PC-9 (cell line): ENCODE measurements at regions not wholly inside any gene's neighbourhood (a gene's known extent, or its start where the extent isn't known, plus 50 kb on each side); places are given as distances from the start of the nearest gene placed in this dataset.
"Not testable (repeated sequence)": the region's sequence is repeated elsewhere in the genome, so short reads cannot be mapped to it uniquely, and the experiment has no call there.

Experiments
- BruUV-seq: library from RNA; stranded (reverse); fragments of 400-500 nt; replicated peaks from 2 replicates; lab custom pipeline; 2021; lab: Mats Ljungman, UMichigan
- CTCF ChIA-PET: fragments of 300-600 bp; sonication (Branson Sonifier 250); formaldehyde crosslinking; loops from one replicate; lab custom pipeline; 2022; ENCODE audit warnings: antibody characterized with exemption; lab: Charles Lee
- POLR2A ChIA-PET: fragments of 300-600 bp; sonication (Branson Sonifier 250); formaldehyde crosslinking; loops from one replicate; lab custom pipeline; 2022; ENCODE audit warnings: antibody characterized with exemption; ENCODE audit not compliant: unreplicated experiment; lab: Charles Lee
- DNase-seq, 2 experiments: peaks; one replicate each; pipeline versions ENCODE4 v3.0.0 to v3.0.0-alpha.2; 2015 to 2022; ENCODE audit warnings: mixed read lengths in 1 of 2
- H2AFZ ChIP-seq: fragments of 200-600 bp; sonication (generic); 2 replicates; pipeline ENCODE4 v1.8.1; 2017; ENCODE audit warnings: antibody characterized with exemption
- H3F3A ChIP-seq: fragments of 200-600 bp; sonication (generic); 2 replicates; pipeline ENCODE4 v1.8.1; 2017; ENCODE audit warnings: antibody characterized with exemption, mild to moderate bottlenecking, low read depth; ENCODE audit not compliant: insufficient read depth
- H3K27ac ChIP-seq: fragments of 200-600 bp; sonication (generic); 2 replicates; pipeline ENCODE4 v1.6.1; 2016; ENCODE audit warnings: mixed run types
- H3K27me3 ChIP-seq: fragments of 200-600 bp; sonication (generic); 2 replicates; pipeline ENCODE4 v1.6.1; 2016; ENCODE audit warnings: low read depth, mixed run types; ENCODE audit not compliant: insufficient read depth
- H3K36me3 ChIP-seq: fragments of 200-600 bp; sonication (generic); 2 replicates; pipeline ENCODE4 v1.6.1; 2016; ENCODE audit warnings: low read depth, mixed run types
- H3K4me1 ChIP-seq: fragments of 200-600 bp; sonication (generic); replicated peaks from 2 replicates; pipeline ENCODE4 v1.6.1; 2016; ENCODE audit warnings: mixed run types; ENCODE audit not compliant: insufficient read depth
- H3K4me2 ChIP-seq: fragments of 200-600 bp; sonication (generic); 2 replicates; pipeline ENCODE4 v1.6.1; 2017; ENCODE audit warnings: mixed run types
- H3K4me3 ChIP-seq: fragments of 200-600 bp; sonication (generic); 2 replicates; pipeline ENCODE4 v1.6.1; 2016; ENCODE audit warnings: mixed run types
- H3K79me2 ChIP-seq: fragments of 200-600 bp; sonication (generic); 2 replicates; pipeline ENCODE4 v1.6.1; 2017; ENCODE audit warnings: low read depth, mixed run types
- H3K9me2 ChIP-seq: fragments of 200-600 bp; sonication (generic); 2 replicates; pipeline ENCODE4 v1.8.1; 2017; ENCODE audit warnings: mild to moderate bottlenecking; ENCODE audit not compliant: insufficient read depth
- H3K9me3 ChIP-seq: fragments of 200-600 bp; sonication (generic); 2 replicates; pipeline ENCODE4 v1.8.1; 2016; ENCODE audit warnings: low read depth; ENCODE audit not compliant: insufficient read depth
- H4K20me1 ChIP-seq: fragments of 200-600 bp; sonication (generic); 2 replicates; pipeline ENCODE4 v1.8.1; 2017; ENCODE audit not compliant: insufficient read depth
- EZH2 ChIP-seq: fragments of 200-600 bp; sonication (generic); IDR thresholded peaks from 2 replicates; pipeline ENCODE4 v1.8.0; 2017; ENCODE audit warnings: antibody characterized with exemption, low read depth
- intact Hi-C: fragments of 100-400 bp; cut with micrococcal nuclease; formaldehyde crosslinking; loops from one replicate; pipeline ENCODE4 v1.10.0; 2022; ENCODE audit not compliant: unreplicated experiment
- TF ChIP-seq, protein P1 (sequence below): fragments of 200-600 bp; sonication (generic); conservative IDR thresholded peaks from 2 replicates; pipeline ENCODE4 v1.6.1; 2017; ENCODE audit warnings: mixed run types, antibody characterized with exemption, mild to moderate bottlenecking, moderate library complexity

DNA sequence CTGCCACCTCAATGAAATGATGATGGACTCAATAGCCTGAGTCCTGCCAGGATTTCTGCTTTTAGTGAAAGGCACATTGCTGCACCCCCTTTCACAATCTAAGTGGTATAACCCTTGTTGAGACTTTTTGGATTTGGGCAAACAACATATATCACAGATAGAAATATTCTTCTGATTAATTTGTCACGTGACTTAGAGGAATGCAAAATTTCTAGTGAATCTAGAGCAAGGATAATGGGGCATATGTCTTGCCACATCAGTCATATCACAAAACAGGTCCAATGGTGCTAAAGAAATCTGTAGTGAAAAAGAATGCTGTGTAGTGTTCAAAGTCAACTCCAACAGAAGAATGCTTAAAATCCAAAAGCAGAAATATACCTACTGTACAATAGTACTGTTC, 1386.3 kb downstream of the LRFN5 start:
- CTCF ChIA-PET, result no interaction called here
- Histone ChIP-seq H3K27ac (no peak overlapping the region), H3K4me1 (no peaks in the 10 kb centered on the region), H3F3A (no peaks in the 10 kb centered on the region), H3K79me2 (no peaks in the 10 kb centered on the region), H3K27me3 (no peaks in the 10 kb centered on the region), H3K9me3 (no peaks in the 10 kb centered on the region), H2AFZ (no peak overlapping the region), H3K36me3 (no peaks in the 10 kb centered on the region), H3K9me2 (no peaks in the 10 kb centered on the region), H4K20me1 (no peaks in the 10 kb centered on the region), H3K4me2 (no peak overlapping the region), H3K4me3 (no peak overlapping the region)
- no peak for TF ChIP-seq EZH2
- TF ChIP-seq, protein P1, sequence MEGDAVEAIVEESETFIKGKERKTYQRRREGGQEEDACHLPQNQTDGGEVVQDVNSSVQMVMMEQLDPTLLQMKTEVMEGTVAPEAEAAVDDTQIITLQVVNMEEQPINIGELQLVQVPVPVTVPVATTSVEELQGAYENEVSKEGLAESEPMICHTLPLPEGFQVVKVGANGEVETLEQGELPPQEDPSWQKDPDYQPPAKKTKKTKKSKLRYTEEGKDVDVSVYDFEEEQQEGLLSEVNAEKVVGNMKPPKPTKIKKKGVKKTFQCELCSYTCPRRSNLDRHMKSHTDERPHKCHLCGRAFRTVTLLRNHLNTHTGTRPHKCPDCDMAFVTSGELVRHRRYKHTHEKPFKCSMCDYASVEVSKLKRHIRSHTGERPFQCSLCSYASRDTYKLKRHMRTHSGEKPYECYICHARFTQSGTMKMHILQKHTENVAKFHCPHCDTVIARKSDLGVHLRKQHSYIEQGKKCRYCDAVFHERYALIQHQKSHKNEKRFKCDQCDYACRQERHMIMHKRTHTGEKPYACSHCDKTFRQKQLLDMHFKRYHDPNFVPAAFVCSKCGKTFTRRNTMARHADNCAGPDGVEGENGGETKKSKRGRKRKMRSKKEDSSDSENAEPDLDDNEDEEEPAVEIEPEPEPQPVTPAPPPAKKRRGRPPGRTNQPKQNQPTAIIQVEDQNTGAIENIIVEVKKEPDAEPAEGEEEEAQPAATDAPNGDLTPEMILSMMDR, result no peak
- intact Hi-C loops, result no loop called here
- no TSS peak for BruUV-seq
- POLR2A ChIA-PET, result no interaction called here
- no peak for DNase-seq

DNA sequence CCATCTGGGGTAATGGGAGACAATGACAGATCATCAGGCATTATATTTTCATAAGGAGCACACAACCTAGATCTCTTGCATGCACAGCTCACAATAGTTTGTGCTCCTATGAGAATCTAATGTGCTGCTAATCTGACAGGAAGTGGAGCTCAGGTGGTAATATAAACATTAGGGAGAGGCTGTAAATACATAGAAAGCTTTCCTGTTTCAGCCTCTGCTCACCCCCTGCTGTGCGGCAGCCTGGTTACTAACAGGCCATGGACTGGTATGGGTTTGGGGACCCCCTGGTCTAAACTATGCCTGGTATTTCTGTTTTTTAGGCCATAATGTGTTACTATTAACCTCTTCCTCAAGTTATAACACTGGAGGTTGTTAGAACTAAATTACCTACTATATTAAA, 1373.7 kb downstream of the LRFN5 start:
- Histone ChIP-seq H3K4me1 (no peaks in the 10 kb centered on the region), H3F3A (no peaks in the 10 kb centered on the region), H3K4me3 (no peak overlapping the region), H3K27ac (no peak overlapping the region), H4K20me1 (no peaks in the 10 kb centered on the region), H3K79me2 (no peaks in the 10 kb centered on the region), H3K9me3 (no peaks in the 10 kb centered on the region; the same call in 1 of the 2 replicates), H3K9me2 (no peaks in the 10 kb centered on the region), H2AFZ (no peak overlapping the region), H3K4me2 (no peak overlapping the region), H3K36me3 (no peaks in the 10 kb centered on the region), H3K27me3 (no peaks in the 10 kb centered on the region)
- no peak for DNase-seq
- ChIA-PET POLR2A (no interaction called here), CTCF (no interaction called here)
- BruUV-seq, result no TSS peak
- intact Hi-C loops, result no loop called here
- no peak for TF ChIP-seq EZH2
- TF ChIP-seq, protein P1, result no peak

DNA sequence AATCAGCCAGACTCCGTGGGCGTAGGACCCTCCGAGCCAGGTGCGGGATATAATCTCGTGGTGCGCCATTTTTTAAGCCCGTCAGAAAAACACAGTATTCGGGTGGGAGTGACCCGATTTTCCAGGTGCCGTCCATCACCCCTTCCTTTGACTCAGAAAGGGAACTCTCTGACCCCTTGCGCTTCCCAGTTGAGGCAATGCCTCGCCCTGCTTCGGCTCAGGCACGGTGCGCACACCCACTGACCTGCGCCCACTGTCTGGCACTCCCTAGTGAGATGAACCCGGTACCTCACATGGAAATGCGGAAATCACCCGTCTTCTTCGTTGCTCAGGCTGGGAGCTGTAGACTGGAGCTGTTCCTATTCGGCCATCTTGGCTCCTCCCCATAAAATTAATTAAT, 1366.5 kb downstream of the LRFN5 start:
- CTCF ChIA-PET, BruUV-seq, H3K79me2 ChIP-seq, H3K4me3 ChIP-seq, POLR2A ChIA-PET, H3K36me3 ChIP-seq, H2AFZ ChIP-seq, H3K4me2 ChIP-seq, H4K20me1 ChIP-seq, H3F3A ChIP-seq, intact Hi-C loops, H3K27ac ChIP-seq, H3K9me2 ChIP-seq, H3K4me1 ChIP-seq, H3K27me3 ChIP-seq, H3K9me3 ChIP-seq: not testable (repeated sequence)
- DNase-seq, result peak in 1 of 2 experiments; percentile 7

DNA sequence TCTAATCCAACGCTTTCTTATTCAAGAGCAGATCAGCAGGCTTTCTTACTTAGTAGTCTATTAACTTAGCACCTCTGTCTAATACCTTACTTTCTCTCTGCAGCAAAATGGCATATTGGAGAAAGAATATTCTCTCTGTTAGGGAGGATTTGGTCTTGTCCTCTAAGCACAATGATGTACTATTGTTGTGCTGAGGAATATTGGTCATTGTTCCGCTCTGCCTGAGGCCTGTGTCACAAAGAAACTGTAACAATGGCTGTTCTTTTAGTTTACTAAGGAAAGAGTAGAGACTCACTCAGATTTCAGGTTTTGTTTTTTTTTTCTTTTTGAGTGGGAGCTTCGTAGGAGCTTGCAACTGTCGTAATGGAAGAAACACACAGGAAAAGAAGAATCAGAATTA, 1358.8 kb downstream of the LRFN5 start:
- POLR2A ChIA-PET, result no interaction called here
- H3F3A ChIP-seq, result no peaks in the 10 kb centered on the region
- H3K79me2 ChIP-seq, result no peaks in the 10 kb centered on the region
- H3K4me3 ChIP-seq, result no peak overlapping the region
- no peak for TF ChIP-seq EZH2
- TF ChIP-seq, protein P1, result no peak
- DNase-seq, result no peak
- H3K4me1 ChIP-seq, result no peaks in the 10 kb centered on the region
- H2AFZ ChIP-seq, result no peak overlapping the region
- no peaks in the 10 kb centered on the region for H4K20me1 ChIP-seq
- no peaks in the 10 kb centered on the region for H3K27me3 ChIP-seq
- CTCF ChIA-PET, result no interaction called here
- H3K36me3 ChIP-seq, result no peaks in the 10 kb centered on the region
- H3K4me2 ChIP-seq, result no peak overlapping the region
- no peaks in the 10 kb centered on the region; the same call in 1 of the 2 replicates for H3K9me2 ChIP-seq
- no peak overlapping the region for H3K27ac ChIP-seq
- no TSS peak for BruUV-seq
- H3K9me3 ChIP-seq, result no peaks in the 10 kb centered on the region
- intact Hi-C loops, result no loop called here
